Erythroblast (primary cell): ENCODE measurements at regions not wholly inside any gene's neighbourhood (a gene's known extent, or its start where the extent isn't known, plus 50 kb on each side); places are given as distances from the start of the nearest gene placed in this dataset.

Source experiments
- GATA1 ChIP-seq: IDR thresholded peaks from 2 replicates; pipeline ENCODE4 v1.6.1; 2011; ENCODE audit warnings: low read depth, mild to moderate bottlenecking, control low read depth, low read length, moderate library complexity
- POLR2A ChIP-seq: IDR thresholded peaks from 2 replicates; pipeline ENCODE4 v1.6.1; 2011; ENCODE audit warnings: mild to moderate bottlenecking, low read length

DNA sequence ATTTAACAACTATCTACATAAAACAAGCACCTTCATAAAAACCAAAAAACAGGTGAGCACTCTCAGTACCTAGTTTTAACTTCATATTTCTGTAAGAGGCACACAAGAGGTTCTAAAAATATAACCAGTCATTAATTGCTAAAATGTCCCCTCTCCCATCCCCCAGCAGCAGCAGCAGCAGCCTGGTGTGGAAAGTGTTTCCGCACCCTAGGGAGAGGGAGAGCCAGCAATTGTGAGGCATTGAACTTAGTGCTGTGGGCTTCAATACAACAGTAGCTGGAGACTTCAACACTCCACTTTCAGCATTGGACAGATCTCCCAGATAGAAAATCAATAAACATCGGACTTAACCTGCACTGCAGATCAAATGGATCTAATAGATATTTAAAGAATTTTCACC lies 1158.5 kb downstream of the JRKL start:
- TF ChIP-seq POLR2A (no peak), GATA1 (no peak)
